Breast epithelium (tissue), 4 donors: ENCODE measurements at regions not wholly inside any gene's neighbourhood (a gene's known extent, or its start where the extent isn't known, plus 50 kb on each side); places are given as distances from the start of the nearest gene placed in this dataset.

Experiments
- DNase-seq, 2 donors: peaks; one replicate each; pipeline ENCODE4 v3.0.0-alpha.2; 2019; ENCODE audit warnings: low spot score in 2 of 2
- H3K27ac ChIP-seq, 2 donors: fragments of 200-600 bp; sonication (generic) in 1 of 2; one replicate each; pipeline ENCODE4 v1.5.1; 2016 to 2019; ENCODE audit warnings: mild to moderate bottlenecking in 1 of 2
- H3K27me3 ChIP-seq, 2 donors: fragments of 200-600 bp; sonication (generic) in 1 of 2; one replicate each; pipeline versions ENCODE4 v1.5.1 to v1.6.0; 2017 to 2019; ENCODE audit warnings: control low read depth in 1 of 2, mild to moderate bottlenecking in 1 of 2
- H3K36me3 ChIP-seq: fragments of 200-600 bp; one replicate; pipeline ENCODE4 v1.5.1; 2019
- H3K4me1 ChIP-seq, 2 donors: fragments of 200-600 bp; sonication (generic); one replicate each; pipeline ENCODE4 v1.5.1; 2016 to 2019; ENCODE audit warnings: control low read depth in 1 of 2
- H3K4me3 ChIP-seq, 3 donors: fragments of 200-600 bp; sonication (generic); 1 replicate in 2 of 3; 2 replicates in 1 of 3; pipeline ENCODE4 v1.5.1; 2016 to 2019; ENCODE audit warnings: mild to moderate bottlenecking in 3 of 3, moderate library complexity in 2 of 3
- H3K9me3 ChIP-seq, 2 donors: fragments of 200-600 bp; sonication (generic) in 1 of 2; one replicate each; pipeline ENCODE4 v1.5.1; 2016 to 2019; ENCODE audit warnings: control low read depth in 1 of 2
- CTCF ChIP-seq, 3 donors: fragments of 450-650 bp; IDR thresholded peaks; one replicate each; pipeline ENCODE4 v1.5.1; 2016 to 2017; ENCODE audit warnings: antibody characterized with exemption in 3 of 3, mild to moderate bottlenecking in 3 of 3, moderate library complexity in 3 of 3
- POLR2A ChIP-seq: fragments of 450-650 bp; IDR thresholded peaks from one replicate; pipeline ENCODE4 v1.6.1; 2016; ENCODE audit warnings: antibody characterized with exemption, mild to moderate bottlenecking, moderate library complexity
- POLR2AphosphoS5 ChIP-seq, 3 donors: sonication (generic); formaldehyde crosslinking; IDR thresholded peaks; one replicate each; pipeline ENCODE4 v1.6.1; 2017; ENCODE audit warnings: antibody characterized with exemption in 3 of 3
- intact Hi-C: fragments of 100-400 bp; cut with DNase I; formaldehyde crosslinking; loops from one replicate; pipeline ENCODE4 v1.15.1; 2023; ENCODE audit warnings: low total_unique reads

- H3K9me3 ChIP-seq: no peaks in the 10 kb centered on the region
- H3K27me3 ChIP-seq: no peaks in the 10 kb centered on the region
- H3K4me3 ChIP-seq: no peak overlapping the region
- intact Hi-C loops: no loop called here
- TF ChIP-seq POLR2A (no peak), POLR2AphosphoS5 (IDR thresholded peaks at IDR 0.05) (no peak), CTCF (IDR thresholded peaks at IDR 0.05) (no peak)
- no peak for DNase-seq
- no peaks in the 10 kb centered on the region for H3K36me3 ChIP-seq
- H3K27ac ChIP-seq: no peak overlapping the region
- H3K4me1 ChIP-seq: no peaks in the 10 kb centered on the region
Measured at GRCh38 chr5:117463881-117464570, 889.4 kb upstream of the SEMA6A start.

- Histone ChIP-seq H3K27ac (no peak overlapping the region), H3K4me3 (no peak overlapping the region), H3K36me3 (no peaks in the 10 kb centered on the region), H3K4me1 (no peaks in the 10 kb centered on the region), H3K27me3 (no peaks in the 10 kb centered on the region), H3K9me3 (no peaks in the 10 kb centered on the region)
- no peak for TF ChIP-seq POLR2AphosphoS5 (IDR thresholded peaks at IDR 0.05)
- TF ChIP-seq POLR2A: no peak
- no peak for TF ChIP-seq CTCF (IDR thresholded peaks at IDR 0.05)
- no peak for DNase-seq
- intact Hi-C loops: no loop called here
Measured at GRCh38 chr5:117461966-117462365, 887.3 kb upstream of the SEMA6A start.

- Histone ChIP-seq H3K36me3 (no peaks in the 10 kb centered on the region), H3K27ac (no peak overlapping the region), H3K4me1 (no peaks in the 10 kb centered on the region), H3K4me3 (no peak overlapping the region), H3K27me3 (no peaks in the 10 kb centered on the region), H3K9me3 (no peaks in the 10 kb centered on the region)
- DNase-seq: no peak
- intact Hi-C loops: no loop called here
- TF ChIP-seq CTCF (IDR thresholded peaks at IDR 0.05): no peak
- TF ChIP-seq POLR2AphosphoS5 (IDR thresholded peaks at IDR 0.05): no peak
- TF ChIP-seq POLR2A: no peak
Measured at GRCh38 chr5:117461403-117461802, 886.8 kb upstream of the SEMA6A start.

- H3K4me3 ChIP-seq: no peak overlapping the region
- no peaks in the 10 kb centered on the region for H3K27me3 ChIP-seq
- no peak for DNase-seq
- TF ChIP-seq CTCF (IDR thresholded peaks at IDR 0.05): no peak
- TF ChIP-seq POLR2AphosphoS5 (IDR thresholded peaks at IDR 0.05): no peak
- no peak for TF ChIP-seq POLR2A
- H3K36me3 ChIP-seq: no peaks in the 10 kb centered on the region
- no peak overlapping the region for H3K27ac ChIP-seq
- intact Hi-C loops: no loop called here
- no peaks in the 10 kb centered on the region for H3K9me3 ChIP-seq
- no peaks in the 10 kb centered on the region for H3K4me1 ChIP-seq
Measured at GRCh38 chr5:117457656-117458055, 883.0 kb upstream of the SEMA6A start.

- no peaks in the 10 kb centered on the region for H3K9me3 ChIP-seq
- H3K27me3 ChIP-seq: no peaks in the 10 kb centered on the region
- TF ChIP-seq POLR2A (no peak), POLR2AphosphoS5 (IDR thresholded peaks at IDR 0.05) (no peak), CTCF (IDR thresholded peaks at IDR 0.05) (no peak)
- intact Hi-C loops: no loop called here
- H3K36me3 ChIP-seq: no peaks in the 10 kb centered on the region
- H3K27ac ChIP-seq: no peak overlapping the region
- no peak overlapping the region for H3K4me3 ChIP-seq
- no peak for DNase-seq
- H3K4me1 ChIP-seq: no peaks in the 10 kb centered on the region
Measured at GRCh38 chr5:117456866-117457470, 882.3 kb upstream of the SEMA6A start.
